HFFc6 (cell line): ENCODE measurements at regions not wholly inside any gene's neighbourhood (a gene's known extent, or its start where the extent isn't known, plus 50 kb on each side); places are given as distances from the start of the nearest gene placed in this dataset.

Experiments
- DNase-seq: peaks from one replicate; pipeline ENCODE4 v3.0.0-alpha.2; 2018
- H3K27ac Mint-ChIP-seq: 2 replicates; pipeline ENCODE4 v1.8.0; 2020; ENCODE audit warnings: mild to moderate bottlenecking, mixed read lengths
- H3K27me3 Mint-ChIP-seq: 2 replicates; pipeline ENCODE4 v1.8.0; 2021; ENCODE audit warnings: mild to moderate bottlenecking, moderate library complexity, mixed read lengths; ENCODE audit not compliant: insufficient read depth
- H3K36me3 Mint-ChIP-seq: 2 replicates; pipeline ENCODE4 v1.8.0; 2021; ENCODE audit warnings: low read depth, mixed read lengths
- H3K4me1 Mint-ChIP-seq: 2 replicates; pipeline ENCODE4 v1.8.0; 2020; ENCODE audit warnings: low read depth, mixed read lengths
- H3K4me3 Mint-ChIP-seq: 2 replicates; pipeline ENCODE4 v1.8.0; 2020; ENCODE audit warnings: mild to moderate bottlenecking, moderate library complexity, mixed read lengths
- H3K9me3 Mint-ChIP-seq: 2 replicates; pipeline ENCODE4 v1.8.0; 2020; ENCODE audit warnings: mild to moderate bottlenecking, mixed read lengths
- TF ChIP-seq, protein P1 (sequence below): fragments of 200-600 bp; sonication (generic); IDR thresholded peaks from 2 replicates; pipeline ENCODE4 v1.5.0; 2021; ENCODE audit warnings: antibody characterized with exemption, mild to moderate bottlenecking

DNA sequence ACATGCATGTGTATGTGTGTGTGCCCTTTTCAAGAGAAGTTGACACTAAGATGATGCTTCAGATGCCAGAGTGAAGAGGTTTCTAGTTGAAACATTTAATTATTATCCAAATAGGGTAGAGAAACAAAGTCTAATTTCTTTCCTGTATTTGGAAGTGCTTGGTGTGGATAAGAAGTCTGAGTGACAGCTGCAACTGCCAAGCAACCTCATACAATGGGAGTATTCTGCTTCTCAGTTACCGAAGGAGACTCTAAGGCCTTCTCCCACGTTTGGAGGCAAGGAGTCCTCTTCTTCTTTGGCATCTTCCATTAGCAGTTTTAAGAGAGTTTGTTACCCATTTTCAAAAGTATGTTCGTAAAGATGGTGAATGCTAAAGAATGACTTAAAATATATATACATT is 82.4 kb downstream of the HDGFL1 start:
- TF ChIP-seq, protein P1, sequence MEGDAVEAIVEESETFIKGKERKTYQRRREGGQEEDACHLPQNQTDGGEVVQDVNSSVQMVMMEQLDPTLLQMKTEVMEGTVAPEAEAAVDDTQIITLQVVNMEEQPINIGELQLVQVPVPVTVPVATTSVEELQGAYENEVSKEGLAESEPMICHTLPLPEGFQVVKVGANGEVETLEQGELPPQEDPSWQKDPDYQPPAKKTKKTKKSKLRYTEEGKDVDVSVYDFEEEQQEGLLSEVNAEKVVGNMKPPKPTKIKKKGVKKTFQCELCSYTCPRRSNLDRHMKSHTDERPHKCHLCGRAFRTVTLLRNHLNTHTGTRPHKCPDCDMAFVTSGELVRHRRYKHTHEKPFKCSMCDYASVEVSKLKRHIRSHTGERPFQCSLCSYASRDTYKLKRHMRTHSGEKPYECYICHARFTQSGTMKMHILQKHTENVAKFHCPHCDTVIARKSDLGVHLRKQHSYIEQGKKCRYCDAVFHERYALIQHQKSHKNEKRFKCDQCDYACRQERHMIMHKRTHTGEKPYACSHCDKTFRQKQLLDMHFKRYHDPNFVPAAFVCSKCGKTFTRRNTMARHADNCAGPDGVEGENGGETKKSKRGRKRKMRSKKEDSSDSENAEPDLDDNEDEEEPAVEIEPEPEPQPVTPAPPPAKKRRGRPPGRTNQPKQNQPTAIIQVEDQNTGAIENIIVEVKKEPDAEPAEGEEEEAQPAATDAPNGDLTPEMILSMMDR: no peak
- Mint-ChIP-seq H3K4me3 (no peak overlapping the region), H3K4me1 (no peaks in the 10 kb centered on the region), H3K27ac (no peak overlapping the region), H3K36me3 (no peaks in the 10 kb centered on the region), H3K27me3 (no peaks in the 10 kb centered on the region), H3K9me3 (peaks cover 10% of the 10 kb centered on the region)
- no peak for DNase-seq

DNA sequence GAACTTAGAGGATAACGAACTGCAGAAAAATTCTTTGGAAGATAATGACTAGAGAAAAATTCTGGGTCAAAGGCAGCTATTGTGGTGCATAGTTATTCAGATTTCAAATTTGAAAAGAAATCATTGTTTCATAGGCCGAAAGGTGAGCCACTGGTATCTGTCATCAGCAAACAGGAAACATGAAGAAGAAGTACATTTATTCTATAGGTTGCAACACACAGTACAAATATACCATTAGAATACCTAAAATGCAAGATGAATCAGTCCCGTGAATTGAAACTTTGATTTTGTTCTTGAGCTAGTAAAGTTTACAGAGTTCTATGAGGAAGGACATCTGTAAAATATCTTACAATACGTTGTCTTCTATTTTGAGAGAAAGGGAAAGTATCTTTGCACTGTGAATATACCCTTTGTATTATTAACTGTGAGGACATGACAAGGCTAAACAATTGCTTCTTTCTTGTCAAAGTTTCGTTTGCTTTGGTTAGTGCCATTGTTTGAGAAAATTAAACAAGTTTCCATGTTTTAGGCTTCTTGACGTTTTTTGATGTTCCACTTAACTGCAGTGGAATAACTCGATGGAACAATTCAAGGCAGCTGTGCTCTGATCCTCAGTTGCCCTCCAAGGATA is 84.7 kb downstream of the HDGFL1 start:
- TF ChIP-seq, protein P1: no peak
- Mint-ChIP-seq H3K9me3 (peaks cover 10% of the 10 kb centered on the region), H3K27me3 (no peaks in the 10 kb centered on the region), H3K4me1 (no peaks in the 10 kb centered on the region), H3K27ac (no peak overlapping the region), H3K4me3 (no peak overlapping the region), H3K36me3 (no peaks in the 10 kb centered on the region)
- DNase-seq: no peak

DNA sequence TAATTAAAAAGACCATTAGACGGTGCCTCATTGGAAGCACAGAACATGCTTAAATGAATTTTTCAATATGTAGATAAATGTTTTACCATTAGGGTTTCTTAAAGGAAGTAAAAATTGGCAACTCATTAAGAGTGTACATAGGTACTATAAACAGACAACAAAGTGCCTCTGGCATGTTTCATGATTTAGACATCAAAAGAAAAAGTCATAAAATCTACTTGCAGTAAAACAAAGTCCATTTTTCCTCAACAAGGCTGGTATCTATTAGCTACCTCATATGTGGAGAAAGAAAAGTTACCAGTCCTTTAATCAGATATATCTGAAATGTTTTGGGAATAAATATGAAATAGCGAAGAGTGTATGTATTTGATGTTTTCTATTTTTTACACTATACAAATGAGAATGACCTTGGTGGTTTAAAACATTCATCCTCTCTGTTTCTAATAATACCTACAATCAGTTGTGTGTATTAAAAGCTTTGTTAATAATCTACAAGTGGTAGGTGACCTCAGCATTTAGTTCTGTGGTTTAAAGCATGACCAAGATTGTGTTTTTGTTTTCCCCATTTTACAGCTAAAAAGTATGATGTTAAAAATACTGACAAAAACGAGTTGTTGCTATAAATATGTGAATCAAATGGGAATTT is 87.5 kb downstream of the HDGFL1 start:
- no peak for DNase-seq
- no peak overlapping the region for H3K4me3 Mint-ChIP-seq

DNA sequence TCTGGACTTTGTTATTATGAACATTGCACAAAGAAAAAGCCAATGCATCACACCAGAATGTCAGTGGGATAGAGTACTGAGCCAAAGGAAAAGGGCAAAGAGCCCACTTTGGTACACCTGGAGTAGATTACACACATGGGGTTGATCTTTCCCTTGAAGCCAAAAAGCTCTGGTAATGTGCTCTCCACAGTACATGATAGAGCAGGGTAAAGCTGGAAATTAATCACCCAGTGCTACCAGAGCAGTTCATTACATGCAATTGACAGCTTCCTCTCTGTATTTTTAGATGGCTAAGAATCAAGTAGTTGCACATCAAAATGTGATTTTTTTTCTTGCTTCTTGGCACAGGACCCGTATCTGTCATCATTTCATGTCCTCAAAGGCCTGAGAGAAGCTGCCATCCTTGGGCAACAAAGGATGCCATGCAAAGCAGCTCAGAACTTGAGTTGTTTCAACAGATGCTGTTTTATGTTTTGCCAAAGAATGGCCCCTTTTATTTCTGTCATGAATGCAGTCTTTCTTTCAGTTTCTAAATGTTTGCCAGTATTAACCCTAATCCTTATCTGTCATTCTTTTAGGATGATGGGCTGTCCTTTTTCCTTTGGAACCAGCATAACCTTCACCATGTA is 88.1 kb downstream of the HDGFL1 start:
- no peak overlapping the region for H3K4me3 Mint-ChIP-seq
- peaks cover 1% of the 10 kb centered on the region; the same call in 1 of the 2 replicates for H3K27me3 Mint-ChIP-seq
- no peak overlapping the region for H3K27ac Mint-ChIP-seq
- H3K4me1 Mint-ChIP-seq: no peaks in the 10 kb centered on the region
- H3K36me3 Mint-ChIP-seq: no peaks in the 10 kb centered on the region
- peaks cover 30% of the 10 kb centered on the region for H3K9me3 Mint-ChIP-seq
- TF ChIP-seq, protein P1: no peak
- DNase-seq: no peak

More for the DNA sequence above, 87.5 kb downstream of the HDGFL1 start:
- H3K36me3 Mint-ChIP-seq: no peaks in the 10 kb centered on the region
- peaks cover 1% of the 10 kb centered on the region; the same call in 1 of the 2 replicates for H3K27me3 Mint-ChIP-seq
- no peak overlapping the region for H3K27ac Mint-ChIP-seq
- H3K4me1 Mint-ChIP-seq: no peaks in the 10 kb centered on the region
- peaks cover 24% of the 10 kb centered on the region for H3K9me3 Mint-ChIP-seq
- TF ChIP-seq, protein P1: no peak

DNA sequence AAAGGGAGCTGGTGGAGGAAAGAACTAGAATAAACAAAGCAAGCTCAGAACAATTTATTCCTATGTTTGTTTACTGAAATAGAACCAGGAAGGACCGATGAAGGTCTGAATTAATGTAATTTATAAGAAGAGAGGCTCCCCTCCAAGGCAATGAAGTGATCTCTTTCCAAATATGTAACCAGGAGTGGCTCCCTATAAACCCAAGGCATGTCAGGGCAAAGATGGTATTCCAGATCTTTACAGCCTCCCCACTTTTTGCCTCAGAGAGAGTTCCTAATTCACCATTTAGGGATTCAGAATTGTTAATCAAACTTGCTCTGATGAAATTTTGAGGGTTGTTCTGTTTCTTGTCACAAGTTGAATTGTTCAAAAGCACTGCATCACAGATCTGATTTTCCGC is 88.8 kb downstream of the HDGFL1 start:
- no peak overlapping the region for H3K4me3 Mint-ChIP-seq
- no peak for DNase-seq
- H3K9me3 Mint-ChIP-seq: peaks cover 36% of the 10 kb centered on the region
- TF ChIP-seq, protein P1: no peak
- H3K4me1 Mint-ChIP-seq: no peaks in the 10 kb centered on the region
- H3K36me3 Mint-ChIP-seq: no peaks in the 10 kb centered on the region
- no peak overlapping the region for H3K27ac Mint-ChIP-seq
- peaks cover 1% of the 10 kb centered on the region; the same call in 1 of the 2 replicates for H3K27me3 Mint-ChIP-seq
